GM19467 (cell line): ENCODE measurements at regions not wholly inside any gene's neighbourhood (a gene's known extent, or its start where the extent isn't known, plus 50 kb on each side); places are given as distances from the start of the nearest gene placed in this dataset.
"Not testable (repeated sequence)": the region's sequence is repeated elsewhere in the genome, so short reads cannot be mapped to it uniquely, and the experiment has no call there.

ENCODE experiments used
- ATAC-seq: cut with Tn5 transposase; IDR thresholded peaks from one replicate; pipeline ENCODE4 v1.9.1; 2021; ENCODE audit warnings: mild to moderate bottlenecking, moderate library complexity; ENCODE audit not compliant: unreplicated experiment

- ATAC-seq, result no peak
These were observed 1448.6 kb upstream of the RAG2 start for GRCh38 chr11:38046571-38047135.

DNA sequence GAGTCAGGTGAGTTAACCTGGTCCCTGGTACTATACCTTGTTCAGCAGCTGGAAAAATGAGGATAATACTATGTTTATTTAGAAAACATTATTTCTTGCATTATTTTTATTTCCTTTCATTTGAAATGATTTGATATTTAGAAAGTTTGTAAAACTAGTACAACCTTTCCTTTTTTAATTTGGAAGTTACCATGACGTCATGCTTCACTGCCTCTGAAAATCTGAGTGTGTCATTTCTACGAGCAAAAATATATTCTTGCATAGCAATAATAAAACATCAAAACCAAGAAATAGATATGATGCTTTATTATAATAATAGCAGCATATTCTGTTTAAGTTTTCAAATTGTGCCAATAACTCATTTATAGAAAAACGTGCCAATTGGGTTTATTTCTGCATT is 1445.0 kb upstream of the RAG2 start:
- ATAC-seq, result no peak

DNA sequence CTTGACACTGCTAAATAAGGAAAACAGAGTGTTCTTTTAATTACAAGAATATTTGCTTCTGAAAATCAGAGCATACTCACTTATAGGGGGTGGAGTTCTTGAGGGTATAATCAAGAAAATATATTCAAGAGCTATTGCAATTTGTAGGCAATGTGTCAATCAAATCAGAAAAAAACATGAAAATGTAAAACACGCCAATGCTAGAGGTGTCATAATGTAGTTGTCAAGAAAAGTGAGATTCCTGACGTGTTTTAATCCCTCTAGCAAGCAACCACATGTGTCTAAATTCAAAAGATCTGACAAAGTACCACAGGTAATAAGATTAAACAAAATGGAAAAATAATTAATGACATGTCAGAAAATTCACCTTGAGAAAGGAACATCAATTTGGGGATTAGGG is 1440.7 kb upstream of the RAG2 start:
- no peak for ATAC-seq

DNA sequence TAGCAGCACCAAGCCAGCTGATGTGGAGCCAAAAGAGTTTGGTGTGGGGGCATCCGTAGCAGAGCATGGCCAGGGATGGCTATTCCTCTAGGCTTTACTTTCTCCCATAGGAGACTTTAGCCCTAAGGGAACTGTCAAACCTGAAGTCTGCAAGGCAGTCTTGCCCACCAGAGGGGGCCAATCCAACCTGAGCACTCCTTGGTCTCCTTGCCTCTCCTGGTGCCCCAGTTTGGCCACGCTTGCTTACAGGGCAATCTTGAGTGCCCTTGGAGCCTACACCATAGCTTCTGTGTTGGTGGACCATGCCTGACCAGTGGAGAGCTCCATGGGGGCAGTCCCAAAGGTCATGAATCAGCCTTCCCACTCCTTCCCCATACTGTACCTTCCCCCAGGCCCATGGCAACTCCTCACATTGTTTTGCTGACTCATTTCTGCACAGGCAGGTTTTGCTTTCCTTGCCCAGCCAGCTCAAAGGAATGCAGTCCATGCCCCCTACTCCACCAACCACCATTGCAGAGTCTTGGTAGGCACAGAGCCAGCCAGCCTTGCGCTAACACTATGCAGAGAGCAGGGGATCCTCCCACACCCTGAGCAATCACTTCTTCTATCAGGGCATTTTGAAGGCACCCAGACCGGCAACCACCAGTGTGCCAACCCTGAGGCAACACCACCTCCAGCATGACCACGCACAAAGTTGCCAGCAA is 1421.2 kb upstream of the RAG2 start:
- no peak for ATAC-seq

DNA sequence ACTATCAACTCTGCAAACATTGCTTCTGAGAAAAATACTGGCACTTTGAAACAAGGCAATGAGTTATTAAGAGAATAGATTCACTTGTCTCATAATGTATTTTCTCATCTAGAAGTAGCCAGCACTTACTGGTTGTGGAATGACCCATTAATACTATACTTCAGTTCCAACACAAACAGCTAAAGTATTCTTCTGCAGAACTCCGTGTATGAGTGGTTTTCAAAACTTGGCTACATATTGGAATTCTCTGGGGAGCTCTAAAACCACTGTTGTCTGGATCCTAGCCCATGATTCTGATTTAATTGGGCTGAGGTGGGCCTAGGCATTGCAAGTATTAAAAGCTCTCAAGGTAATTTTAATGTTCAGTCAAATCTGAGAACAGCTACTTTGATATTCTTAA is 1416.4 kb upstream of the RAG2 start:
- no peak for ATAC-seq

DNA sequence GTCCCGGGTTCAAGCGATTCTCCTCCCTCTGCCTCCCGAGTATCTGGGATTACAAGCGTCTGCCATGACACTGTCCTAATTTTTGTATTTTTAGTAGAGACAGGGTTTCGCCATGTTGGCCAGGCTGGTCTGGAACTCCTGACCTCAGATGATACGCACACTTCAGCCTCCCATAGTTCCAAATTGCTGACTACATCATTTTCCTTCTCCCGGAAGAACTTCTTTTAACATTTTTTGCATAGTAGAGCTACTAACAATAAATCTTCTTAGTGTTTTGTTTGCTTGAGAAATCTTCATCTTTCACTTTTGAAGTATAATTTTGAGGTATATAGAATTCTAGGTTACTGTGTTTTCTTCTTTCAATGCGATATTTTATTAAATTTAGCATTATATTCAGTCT is 1415.1 kb upstream of the RAG2 start:
- ATAC-seq, result no peak

GRCh38 chr11:38011496-38011895 is 1413.5 kb upstream of the RAG2 start:
- ATAC-seq, result no peak

GRCh38 chr11:38009932-38010331 is 1411.9 kb upstream of the RAG2 start:
- no peak for ATAC-seq

DNA sequence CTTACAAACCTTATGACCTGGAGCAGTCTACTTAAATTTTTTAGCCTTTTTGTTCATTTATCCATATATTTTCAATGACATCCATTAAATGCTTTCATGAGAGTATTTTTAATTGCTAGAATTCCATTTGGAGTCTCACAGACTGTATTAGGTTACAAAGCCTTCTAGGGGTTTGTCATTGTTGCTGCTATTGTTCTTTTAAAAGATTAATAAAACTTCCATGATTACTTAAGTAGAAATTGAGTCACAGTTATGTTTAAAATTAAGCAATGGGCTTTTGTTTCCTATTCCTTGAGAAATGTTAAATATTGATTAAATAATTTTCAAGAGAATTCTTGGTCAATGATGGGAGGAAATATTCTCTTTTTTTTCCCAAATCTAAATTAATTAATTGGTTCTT is 1408.4 kb upstream of the RAG2 start:
- no peak for ATAC-seq

DNA sequence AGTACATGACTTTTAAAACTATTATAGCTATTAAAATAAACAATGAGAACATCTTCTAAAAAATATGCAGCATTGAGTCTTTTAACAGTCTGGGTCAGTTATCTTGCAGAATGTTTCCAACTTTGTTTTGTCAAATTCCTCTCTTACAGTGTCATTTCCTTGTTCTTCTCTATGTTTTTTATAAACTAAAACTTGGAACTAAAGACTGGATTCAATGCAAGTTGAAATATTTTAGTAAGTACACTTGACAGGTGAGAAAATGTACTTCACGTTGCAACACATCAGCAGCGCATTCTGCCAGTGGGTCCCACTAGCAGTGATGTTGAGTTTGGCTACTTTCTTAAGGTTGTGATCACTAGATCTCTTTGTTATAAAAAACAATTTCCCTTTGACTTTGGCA is 1407.6 kb upstream of the RAG2 start:
- ATAC-seq, result no peak

- ATAC-seq, result no peak
These were observed 1401.1 kb upstream of the RAG2 start for GRCh38 chr11:37999171-37999570.

DNA sequence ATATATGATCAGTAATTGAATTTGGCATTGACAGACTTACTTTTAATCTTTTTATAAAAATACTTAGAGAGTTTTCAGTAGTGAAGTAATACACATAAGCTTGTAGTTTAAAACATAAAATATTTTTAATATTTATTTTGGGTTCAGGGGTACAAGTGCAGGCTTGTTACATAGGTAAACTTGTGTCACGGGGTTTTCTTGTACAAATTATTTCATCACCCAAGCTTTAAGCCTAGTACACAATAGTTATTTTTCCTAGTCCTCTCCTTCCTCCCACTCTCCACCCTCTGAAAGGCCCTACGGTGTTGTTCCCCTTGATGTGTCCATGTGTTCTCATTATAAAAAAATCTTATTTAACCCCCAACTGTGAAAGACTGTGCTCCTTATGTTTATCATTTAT is 1397.8 kb upstream of the RAG2 start:
- no peak for ATAC-seq

- ATAC-seq, result no peak
These were observed 1390.0 kb upstream of the RAG2 start for GRCh38 chr11:37988031-37988430.

DNA sequence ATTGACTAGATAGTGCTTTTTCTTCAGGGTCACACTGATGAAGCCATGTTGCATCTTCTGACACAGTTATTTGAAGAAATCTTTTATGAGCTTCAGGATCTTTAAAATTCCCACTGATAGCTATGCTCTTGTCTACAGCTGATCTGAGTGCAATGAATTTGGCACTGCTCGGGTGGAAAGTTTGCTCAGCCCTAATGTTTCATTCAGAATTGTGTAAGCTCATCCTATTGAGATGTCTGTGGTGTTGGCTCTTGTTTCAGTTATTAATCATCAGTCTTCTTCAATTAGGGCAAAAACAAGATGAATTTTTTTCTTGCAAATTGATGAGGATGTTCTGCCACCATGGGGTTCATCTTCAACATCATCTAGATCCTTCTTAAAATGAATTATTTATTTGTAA is 1387.0 kb upstream of the RAG2 start:
- no peak for ATAC-seq

DNA sequence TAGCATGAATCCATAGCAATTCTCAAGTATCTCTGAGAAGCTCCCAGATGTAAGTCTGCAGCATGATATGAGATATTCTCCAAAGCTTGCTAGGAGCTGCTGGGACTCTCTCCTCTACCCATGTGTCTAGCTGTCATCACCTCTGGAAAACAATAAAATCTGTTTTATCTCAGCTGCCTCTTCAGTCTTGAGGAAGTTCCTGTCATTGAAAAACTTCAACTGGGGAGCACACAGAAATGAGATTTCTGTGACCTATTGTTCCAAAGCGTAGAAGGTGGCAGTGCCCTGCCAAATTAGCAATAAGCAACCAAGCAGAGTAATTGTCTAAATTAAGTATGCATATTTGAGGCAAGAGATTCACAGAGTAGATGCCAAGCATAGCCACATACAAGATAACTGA is 1380.6 kb upstream of the RAG2 start:
- ATAC-seq, result no peak

DNA sequence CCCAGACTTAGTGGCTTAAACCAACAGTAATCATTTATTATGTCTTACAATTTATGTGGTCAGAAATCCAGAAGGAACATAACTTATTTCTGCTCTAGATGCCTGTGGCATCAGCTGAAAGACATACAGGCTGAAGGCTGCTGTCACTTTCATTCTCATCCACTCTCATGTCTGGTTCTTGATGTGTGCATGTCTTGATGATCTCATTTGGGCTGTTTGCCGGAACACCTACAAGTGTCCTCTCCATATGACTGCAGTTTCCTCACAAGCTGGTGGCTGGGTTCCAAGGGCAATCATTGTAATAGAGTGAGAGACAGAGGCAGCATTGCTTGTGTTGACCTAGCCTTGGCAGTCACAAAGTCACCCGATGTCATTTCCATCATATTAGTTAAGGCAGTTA is 1375.9 kb upstream of the RAG2 start:
- ATAC-seq, result no peak

GRCh38 chr11:37972691-37973090 is 1374.7 kb upstream of the RAG2 start:
- ATAC-seq, result no peak

- not testable (repeated sequence) for ATAC-seq
These were observed 1371.3 kb upstream of the RAG2 start for GRCh38 chr11:37969336-37969735.

- ATAC-seq, result no peak
These were observed 1370.1 kb upstream of the RAG2 start for GRCh38 chr11:37968148-37968547.

DNA sequence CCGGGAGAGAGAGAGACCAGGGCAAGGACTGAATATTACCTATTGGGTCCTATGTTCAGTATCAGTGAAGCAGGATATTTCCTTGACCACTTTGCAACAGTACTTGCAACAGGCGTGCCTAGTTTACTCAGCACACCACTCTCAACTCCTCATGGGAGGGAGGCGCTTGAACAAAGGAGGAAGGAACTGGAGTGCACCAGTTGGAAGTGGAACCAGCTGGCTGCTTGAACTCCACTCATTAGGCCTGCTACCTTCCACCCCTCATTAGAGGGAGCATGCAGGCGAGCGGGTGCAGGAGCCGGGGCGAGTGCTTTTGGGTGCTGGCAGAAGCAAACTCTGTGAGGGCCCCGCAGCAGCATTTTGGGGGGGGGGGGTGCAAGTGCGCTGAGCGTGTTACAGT is 1369.6 kb upstream of the RAG2 start:
- no peak for ATAC-seq

DNA sequence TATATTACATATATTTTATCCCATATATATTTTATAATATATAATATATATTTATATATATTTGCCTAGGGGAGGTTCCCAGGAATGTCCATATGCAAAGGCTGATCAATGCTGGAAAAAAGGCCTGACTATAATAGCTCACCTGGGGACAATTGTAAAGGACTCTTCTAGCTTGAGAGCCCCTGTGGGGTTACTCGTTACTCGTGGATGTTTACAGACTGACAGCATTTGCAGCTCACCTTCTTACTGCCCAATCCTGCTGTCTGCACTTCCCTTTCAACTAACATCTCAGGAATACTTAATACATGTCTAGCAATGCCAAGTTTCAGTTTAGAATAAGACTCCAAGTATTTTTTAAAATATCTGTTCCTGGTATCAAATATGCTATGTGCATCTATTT is 1365.4 kb upstream of the RAG2 start:
- ATAC-seq, result no peak

DNA sequence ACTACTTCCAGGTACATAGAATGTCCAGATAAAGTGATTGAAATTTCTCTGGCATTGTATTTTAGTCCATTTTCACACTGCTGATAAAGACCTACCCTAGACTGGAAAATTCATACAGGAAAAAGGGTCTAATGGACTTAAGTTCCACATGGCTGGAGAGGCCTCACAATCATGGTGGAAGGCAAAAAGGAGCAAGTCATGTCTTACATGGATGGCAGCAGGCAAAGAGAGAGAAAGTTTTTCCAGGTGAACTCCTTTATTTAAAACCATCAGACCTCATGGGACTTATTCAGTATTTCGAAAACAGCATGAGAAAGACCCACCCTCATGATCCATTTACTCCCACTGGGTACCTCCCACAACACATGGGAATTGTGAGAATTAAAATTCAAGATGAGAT is 1359.7 kb upstream of the RAG2 start:
- no peak for ATAC-seq

- ATAC-seq, result no peak
These were observed 1354.0 kb upstream of the RAG2 start for GRCh38 chr11:37951996-37952395.
